ENCODE measurements at regions not wholly inside any gene's neighbourhood (a gene's known extent, or its start where the extent isn't known, plus 50 kb on each side); places are given as distances from the start of the nearest gene placed in this dataset.

GRCh38 chr10:91565226-91565625, 67.6 kb downstream of the PPP1R3C start:
- no TSS peak for BruUV-seq (replicated peaks)
- CTCF ChIA-PET: no interaction called here
- intact Hi-C loops (cut with micrococcal nuclease; ENCODE audit: unreplicated experiment): no loop called here
- POLR2A ChIA-PET (ENCODE audit: unreplicated experiment): interaction anchor here (0.6 kb wide), 1 partner anchor 190 kb away, joined by 3 read pairs; no protein-coding TSS in a partner anchor
- TF ChIP-seq CTCF (conservative IDR thresholded peaks at IDR 0.05) (no peak), EZH2 (IDR thresholded peaks at IDR 0.05; ENCODE audit: low read depth) (no peak)
- H3K27ac ChIP-seq: no peak overlapping the region
- H3F3A ChIP-seq (ENCODE audit: insufficient read depth, low read depth): no peaks in the 10 kb centered on the region
- H3K4me2 ChIP-seq: no peak overlapping the region
- no peak for DNase-seq
- no peak overlapping the region for H2AFZ ChIP-seq
- H3K27me3 ChIP-seq (ENCODE audit: insufficient read depth, low read depth): no peaks in the 10 kb centered on the region
- H3K9me2 ChIP-seq (ENCODE audit: insufficient read depth): no peaks in the 10 kb centered on the region
- no peaks in the 10 kb centered on the region for H3K36me3 ChIP-seq (ENCODE audit: low read depth)
- H3K9me3 ChIP-seq (ENCODE audit: insufficient read depth, low read depth): no peaks in the 10 kb centered on the region
- H3K79me2 ChIP-seq (ENCODE audit: low read depth): no peaks in the 10 kb centered on the region
- no peaks in the 10 kb centered on the region for H4K20me1 ChIP-seq (ENCODE audit: insufficient read depth)
- no peaks in the 10 kb centered on the region for H3K4me1 ChIP-seq (replicated peaks; ENCODE audit: insufficient read depth)
- no peak overlapping the region for H3K4me3 ChIP-seq

- BruUV-seq (replicated peaks): no TSS peak
Measured at GRCh38 chr10:91564508-91564907, 68.4 kb downstream of the PPP1R3C start.

More at GRCh38 chr10:91564508-91564907, 68.4 kb downstream of the PPP1R3C start:
- Histone ChIP-seq H3K4me3 (no peak overlapping the region), H3K79me2 (ENCODE audit: low read depth) (no peaks in the 10 kb centered on the region), H3K9me3 (ENCODE audit: insufficient read depth, low read depth) (no peaks in the 10 kb centered on the region), H3K4me1 (replicated peaks; ENCODE audit: insufficient read depth) (no peaks in the 10 kb centered on the region), H3K27ac (no peak overlapping the region), H3K27me3 (ENCODE audit: insufficient read depth, low read depth) (no peaks in the 10 kb centered on the region), H3K4me2 (no peak overlapping the region), H3F3A (ENCODE audit: insufficient read depth, low read depth) (no peaks in the 10 kb centered on the region), H2AFZ (no peak overlapping the region), H3K9me2 (ENCODE audit: insufficient read depth) (no peaks in the 10 kb centered on the region), H4K20me1 (ENCODE audit: insufficient read depth) (no peaks in the 10 kb centered on the region), H3K36me3 (ENCODE audit: low read depth) (no peaks in the 10 kb centered on the region)
- TF ChIP-seq EZH2 (IDR thresholded peaks at IDR 0.05; ENCODE audit: low read depth): no peak
- no peak for TF ChIP-seq CTCF (conservative IDR thresholded peaks at IDR 0.05)
- CTCF ChIA-PET: no interaction called here
- intact Hi-C loops (cut with micrococcal nuclease; ENCODE audit: unreplicated experiment): no loop called here
- DNase-seq: no peak
- POLR2A ChIA-PET (ENCODE audit: unreplicated experiment): no interaction called here
